Osteoblast (primary cell): ENCODE measurements at regions not wholly inside any gene's neighbourhood (a gene's known extent, or its start where the extent isn't known, plus 50 kb on each side); places are given as distances from the start of the nearest gene placed in this dataset.
A peak's percentile ranks its signal among the peaks of the same experiment; 100 is the strongest.

Experiments used
- DNase-seq: peaks from one replicate; pipeline ENCODE4 v3.0.0; 2011; ENCODE audit warnings: low spot score, mixed read lengths; ENCODE audit not compliant: insufficient read length; ENCODE audit errors: missing footprints
- H2AFZ ChIP-seq: 2 replicates; pipeline ENCODE4 v1.6.0; 2011; ENCODE audit warnings: mild to moderate bottlenecking, low read length
- H3K27ac ChIP-seq: 2 replicates; pipeline ENCODE4 v1.5.1; 2011; ENCODE audit warnings: mild to moderate bottlenecking, low read depth, low read length, moderate library complexity
- H3K27me3 ChIP-seq: 2 replicates; pipeline ENCODE4 v1.6.0; 2012; ENCODE audit warnings: mild to moderate bottlenecking, control low read depth, inconsistent platforms, low read length, moderate library complexity; ENCODE audit not compliant: insufficient read depth
- H3K36me3 ChIP-seq: 2 replicates; pipeline ENCODE4 v1.5.1; 2011; ENCODE audit warnings: mild to moderate bottlenecking, low read length, control low read depth, moderate library complexity; ENCODE audit not compliant: insufficient read depth
- H3K4me1 ChIP-seq: 2 replicates; pipeline ENCODE4 v1.5.1; 2011; ENCODE audit warnings: mild to moderate bottlenecking, low read length, control low read depth, moderate library complexity; ENCODE audit not compliant: insufficient read depth
- H3K4me2 ChIP-seq: 2 replicates; pipeline ENCODE4 v1.6.0; 2011; ENCODE audit warnings: mild to moderate bottlenecking, low read length; ENCODE audit not compliant: insufficient read depth
- H3K4me3 ChIP-seq: fragments of 200-600 bp; sonication (generic); 3 replicates; pipeline ENCODE4 v1.5.1; 2012; ENCODE audit warnings: mild to moderate bottlenecking, low read length, inconsistent platforms; ENCODE audit not compliant: insufficient read depth
- H3K79me2 ChIP-seq: 2 replicates; pipeline ENCODE4 v1.6.0; 2012; ENCODE audit warnings: mild to moderate bottlenecking, low read length, control low read depth, inconsistent platforms; ENCODE audit not compliant: insufficient read depth
- H3K9me3 ChIP-seq: 2 replicates; pipeline ENCODE4 v1.5.1; 2011; ENCODE audit warnings: low read depth, low read length, control low read depth
- H4K20me1 ChIP-seq: 2 replicates; pipeline ENCODE4 v1.6.0; 2012; ENCODE audit warnings: mild to moderate bottlenecking, low read length, control low read depth; ENCODE audit not compliant: insufficient read depth
- TF ChIP-seq, protein P1 (sequence below): IDR thresholded peaks from 2 replicates; pipeline ENCODE4 v1.5.1; 2011; ENCODE audit warnings: mild to moderate bottlenecking, low read depth, low read length, moderate library complexity; ENCODE audit errors: extremely low read depth

DNA sequence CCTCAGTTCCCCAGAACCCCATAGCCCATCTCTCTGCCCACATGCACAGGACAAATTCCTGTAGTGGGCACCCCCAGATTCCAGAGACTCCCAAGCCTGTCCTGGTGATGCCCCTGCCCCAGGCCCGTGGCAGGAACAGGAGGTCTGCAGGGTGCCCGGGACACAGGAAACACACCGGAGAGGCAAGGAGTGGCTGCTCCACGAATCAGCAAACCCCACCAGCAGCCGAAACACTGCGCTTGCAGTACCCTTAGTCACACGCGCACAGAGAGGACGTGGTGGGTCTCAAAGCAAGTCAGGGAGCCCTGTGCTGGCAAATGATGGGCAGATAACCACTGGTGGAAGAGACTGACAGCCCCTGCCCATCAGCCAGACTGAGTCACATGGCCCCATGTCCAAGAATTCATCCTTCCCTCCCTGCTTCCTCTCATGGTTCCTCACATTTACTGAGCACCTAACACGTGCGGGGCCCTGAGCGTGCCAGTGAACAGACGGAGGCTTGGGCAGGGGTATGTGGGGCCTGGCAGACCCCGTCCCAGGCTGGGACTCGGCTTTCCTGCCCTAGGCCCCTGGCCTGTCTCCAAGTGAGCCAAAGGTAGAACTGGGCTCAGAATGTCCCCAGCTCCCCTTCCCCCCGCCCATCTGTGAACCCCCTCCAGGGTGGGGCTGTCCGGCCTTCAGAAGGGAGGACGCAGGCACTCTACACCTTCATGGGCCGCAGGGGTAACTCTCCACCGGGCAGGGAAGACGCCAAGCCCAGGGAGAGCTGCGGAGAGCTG lies 130.4 kb upstream of the IQSEC1 start:
- TF ChIP-seq, protein P1, sequence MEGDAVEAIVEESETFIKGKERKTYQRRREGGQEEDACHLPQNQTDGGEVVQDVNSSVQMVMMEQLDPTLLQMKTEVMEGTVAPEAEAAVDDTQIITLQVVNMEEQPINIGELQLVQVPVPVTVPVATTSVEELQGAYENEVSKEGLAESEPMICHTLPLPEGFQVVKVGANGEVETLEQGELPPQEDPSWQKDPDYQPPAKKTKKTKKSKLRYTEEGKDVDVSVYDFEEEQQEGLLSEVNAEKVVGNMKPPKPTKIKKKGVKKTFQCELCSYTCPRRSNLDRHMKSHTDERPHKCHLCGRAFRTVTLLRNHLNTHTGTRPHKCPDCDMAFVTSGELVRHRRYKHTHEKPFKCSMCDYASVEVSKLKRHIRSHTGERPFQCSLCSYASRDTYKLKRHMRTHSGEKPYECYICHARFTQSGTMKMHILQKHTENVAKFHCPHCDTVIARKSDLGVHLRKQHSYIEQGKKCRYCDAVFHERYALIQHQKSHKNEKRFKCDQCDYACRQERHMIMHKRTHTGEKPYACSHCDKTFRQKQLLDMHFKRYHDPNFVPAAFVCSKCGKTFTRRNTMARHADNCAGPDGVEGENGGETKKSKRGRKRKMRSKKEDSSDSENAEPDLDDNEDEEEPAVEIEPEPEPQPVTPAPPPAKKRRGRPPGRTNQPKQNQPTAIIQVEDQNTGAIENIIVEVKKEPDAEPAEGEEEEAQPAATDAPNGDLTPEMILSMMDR: no peak
- Histone ChIP-seq H3K4me3 (no peak overlapping the region), H3K79me2 (no peaks in the 10 kb centered on the region), H3K4me1 (no peaks in the 10 kb centered on the region), H2AFZ (no peak overlapping the region), H4K20me1 (no peaks in the 10 kb centered on the region), H3K27me3 (peaks cover 6% of the 10 kb centered on the region), H3K9me3 (no peaks in the 10 kb centered on the region), H3K4me2 (no peak overlapping the region), H3K36me3 (no peaks in the 10 kb centered on the region), H3K27ac (no peak overlapping the region)
- peak; percentile 78 for DNase-seq

GRCh38 chr3:13202744-13203397 lies 129.6 kb upstream of the IQSEC1 start:
- TF ChIP-seq, protein P1: no peak
- Histone ChIP-seq H3K27me3 (peaks cover 6% of the 10 kb centered on the region), H3K4me1 (no peaks in the 10 kb centered on the region), H2AFZ (no peak overlapping the region), H3K4me2 (no peak overlapping the region), H3K36me3 (no peaks in the 10 kb centered on the region), H4K20me1 (no peaks in the 10 kb centered on the region), H3K27ac (no peak overlapping the region), H3K9me3 (no peaks in the 10 kb centered on the region), H3K79me2 (no peaks in the 10 kb centered on the region), H3K4me3 (no peak overlapping the region)
- peak; percentile 19 for DNase-seq

DNA sequence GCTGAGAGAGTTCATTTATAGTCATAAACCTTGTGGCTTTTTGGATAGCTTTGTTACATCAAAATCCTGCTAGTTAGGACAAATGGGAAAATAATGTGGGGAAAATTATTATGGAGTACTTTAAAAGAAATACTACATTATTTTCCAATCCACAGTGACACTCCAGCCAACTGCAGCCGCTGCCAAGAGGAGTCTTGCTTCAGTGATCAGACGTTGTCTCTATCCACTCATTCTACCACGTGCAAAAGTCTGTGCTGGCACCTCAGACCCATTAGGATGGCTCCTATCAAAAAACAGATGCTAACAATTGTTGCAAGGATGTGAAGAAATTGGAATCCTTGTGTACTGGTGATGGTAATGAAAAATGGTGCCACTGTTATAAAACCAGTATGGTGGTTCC lies 128.6 kb upstream of the IQSEC1 start:
- no peak overlapping the region for H3K4me3 ChIP-seq
- H3K4me2 ChIP-seq: no peak overlapping the region
- no peak overlapping the region for H2AFZ ChIP-seq
- DNase-seq: peak; percentile 53
- peaks cover 6% of the 10 kb centered on the region for H3K27me3 ChIP-seq
- no peaks in the 10 kb centered on the region for H3K79me2 ChIP-seq
- H3K4me1 ChIP-seq: no peaks in the 10 kb centered on the region
- H4K20me1 ChIP-seq: no peaks in the 10 kb centered on the region
- no peaks in the 10 kb centered on the region for H3K9me3 ChIP-seq
- H3K36me3 ChIP-seq: no peaks in the 10 kb centered on the region
- no peak overlapping the region for H3K27ac ChIP-seq
- TF ChIP-seq, protein P1: no peak

DNA sequence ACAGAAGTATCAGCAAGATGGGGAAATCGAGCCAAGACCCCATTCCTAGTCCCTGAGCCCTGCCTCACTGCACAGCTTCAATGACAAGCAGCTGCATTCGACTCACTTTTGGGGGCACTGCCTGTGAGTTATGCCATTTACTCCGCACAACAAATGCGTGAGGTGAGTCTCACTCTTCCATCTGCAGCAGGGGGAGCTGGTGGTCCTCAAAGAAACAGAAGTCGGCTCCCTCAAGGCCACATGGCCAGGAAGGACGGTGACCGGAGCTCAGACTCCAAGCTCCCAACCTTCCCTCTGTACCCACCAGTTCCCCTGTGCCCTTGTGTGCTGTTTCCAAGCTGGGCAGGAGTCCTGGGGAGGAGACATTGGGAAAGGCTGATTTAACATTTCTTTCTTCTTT lies 127.7 kb upstream of the IQSEC1 start:
- H3K4me1 ChIP-seq: no peaks in the 10 kb centered on the region
- peaks cover 6% of the 10 kb centered on the region for H3K27me3 ChIP-seq
- no peaks in the 10 kb centered on the region for H3K9me3 ChIP-seq
- H3K27ac ChIP-seq: no peak overlapping the region
- no peaks in the 10 kb centered on the region for H3K79me2 ChIP-seq
- no peak overlapping the region for H2AFZ ChIP-seq
- H3K4me2 ChIP-seq: no peak overlapping the region
- H4K20me1 ChIP-seq: no peaks in the 10 kb centered on the region
- peak; percentile 47 for DNase-seq
- TF ChIP-seq, protein P1: no peak
- no peak overlapping the region for H3K4me3 ChIP-seq
- H3K36me3 ChIP-seq: no peaks in the 10 kb centered on the region
